ENCODE measurements at regions not wholly inside any gene's neighbourhood (a gene's known extent, or its start where the extent isn't known, plus 50 kb on each side); places are given as distances from the start of the nearest gene placed in this dataset.

GRCh38 chr16:65954446-65954845 is 412.0 kb upstream of the CDH5 start:
- no peak for DNase-seq
- 93 to 94% methylated on average over 2 of the region's 2 CpGs for WGBS, 2 donors
- Histone ChIP-seq H3K4me1 (no peaks in the 10 kb centered on the region), H3K9me3 (no peaks in the 10 kb centered on the region), H3K4me3 (no peak overlapping the region), H3K36me3 (no peaks in the 10 kb centered on the region), H3K27me3 (no peaks in the 10 kb centered on the region), H3K27ac (no peak overlapping the region)
- intact Hi-C loops (cut with DNase I) = no loop called here
- TF ChIP-seq CTCF (IDR thresholded peaks at IDR 0.05) (no peak), POLR2A (IDR thresholded peaks at IDR 0.05) (no peak), POLR2AphosphoS5 (IDR thresholded peaks at IDR 0.05) (no peak), EP300 (IDR thresholded peaks at IDR 0.05) (no peak)

GRCh38 chr16:65950211-65950610 is 416.3 kb upstream of the CDH5 start:
- Histone ChIP-seq H3K27me3 (no peaks in the 10 kb centered on the region), H3K9me3 (no peaks in the 10 kb centered on the region), H3K27ac (no peak overlapping the region), H3K36me3 (no peaks in the 10 kb centered on the region), H3K4me1 (no peaks in the 10 kb centered on the region), H3K4me3 (no peak overlapping the region)
- TF ChIP-seq CTCF (IDR thresholded peaks at IDR 0.05) (no peak), POLR2A (IDR thresholded peaks at IDR 0.05) (no peak), EP300 (IDR thresholded peaks at IDR 0.05) (no peak), POLR2AphosphoS5 (IDR thresholded peaks at IDR 0.05) (no peak)
- DNase-seq = no peak
- 52 to 69% methylated on average over 3 of the region's 3 CpGs for WGBS, 2 donors
- intact Hi-C loops (cut with DNase I) = no loop called here

- Histone ChIP-seq H3K27me3 (no peaks in the 10 kb centered on the region), H3K4me1 (no peaks in the 10 kb centered on the region), H3K9me3 (no peaks in the 10 kb centered on the region), H3K36me3 (no peaks in the 10 kb centered on the region), H3K4me3 (no peak overlapping the region), H3K27ac (no peak overlapping the region)
- no peak for TF ChIP-seq CTCF (IDR thresholded peaks at IDR 0.05)
- no peak for TF ChIP-seq POLR2A (IDR thresholded peaks at IDR 0.05)
- TF ChIP-seq EP300 (IDR thresholded peaks at IDR 0.05) = no peak
- TF ChIP-seq POLR2AphosphoS5 (IDR thresholded peaks at IDR 0.05) = no peak
- intact Hi-C loops (cut with DNase I) = no loop called here
- WGBS, 2 donors = 92 to 95% methylated on average over 9 of the region's 9 CpGs
- no peak for DNase-seq
Observed at GRCh38 chr16:65948361-65948760, 418.1 kb upstream of the CDH5 start.

GRCh38 chr16:65947951-65948350 is 418.5 kb upstream of the CDH5 start:
- no peak overlapping the region for H3K4me3 ChIP-seq
- intact Hi-C loops (cut with DNase I) = no loop called here
- no peaks in the 10 kb centered on the region for H3K9me3 ChIP-seq
- 79 to 80% methylated on average over 4 of the region's 4 CpGs for WGBS, 2 donors
- no peak for DNase-seq
- TF ChIP-seq CTCF (IDR thresholded peaks at IDR 0.05) (no peak), POLR2AphosphoS5 (IDR thresholded peaks at IDR 0.05) (no peak), EP300 (IDR thresholded peaks at IDR 0.05) (no peak), POLR2A (IDR thresholded peaks at IDR 0.05) (no peak)
- H3K27me3 ChIP-seq = no peaks in the 10 kb centered on the region
- H3K4me1 ChIP-seq = no peaks in the 10 kb centered on the region
- no peak overlapping the region for H3K27ac ChIP-seq
- H3K36me3 ChIP-seq = no peaks in the 10 kb centered on the region

GRCh38 chr16:65945493-65945892 is 421.0 kb upstream of the CDH5 start:
- Histone ChIP-seq H3K36me3 (no peaks in the 10 kb centered on the region), H3K9me3 (no peaks in the 10 kb centered on the region), H3K27ac (no peak overlapping the region), H3K4me1 (no peaks in the 10 kb centered on the region), H3K4me3 (no peak overlapping the region), H3K27me3 (no peaks in the 10 kb centered on the region)
- DNase-seq = no peak
- intact Hi-C loops (cut with DNase I) = no loop called here
- 57 to 63% methylated on average over 2 of the region's 2 CpGs for WGBS, 2 donors
- TF ChIP-seq POLR2A (IDR thresholded peaks at IDR 0.05) = no peak
- TF ChIP-seq CTCF (IDR thresholded peaks at IDR 0.05) = no peak
